KMS-11 (cell line): ENCODE measurements at regions not wholly inside any gene's neighbourhood (a gene's known extent, or its start where the extent isn't known, plus 50 kb on each side); places are given as distances from the start of the nearest gene placed in this dataset.
"Not testable (repeated sequence)": the region's sequence is repeated elsewhere in the genome, so short reads cannot be mapped to it uniquely, and the experiment has no call there.

Source experiments
- H2AFZ ChIP-seq: fragments of 200-600 bp; sonication (generic); 2 replicates; pipeline ENCODE4 v1.6.1; 2016; ENCODE audit warnings: antibody characterized with exemption, mixed run types, low read depth
- H3K27ac ChIP-seq: fragments of 200-600 bp; sonication (generic); 2 replicates; pipeline ENCODE4 v1.6.1; 2016; ENCODE audit warnings: mild to moderate bottlenecking, mixed run types
- H3K27me3 ChIP-seq: fragments of 200-600 bp; sonication (generic); 2 replicates; pipeline ENCODE4 v1.6.1; 2017; ENCODE audit warnings: mild to moderate bottlenecking, low read depth, mixed run types, moderate library complexity; ENCODE audit not compliant: insufficient read depth
- H3K36me3 ChIP-seq: fragments of 200-600 bp; sonication (generic); 2 replicates; pipeline ENCODE4 v1.6.1; 2017; ENCODE audit warnings: mild to moderate bottlenecking, mixed run types; ENCODE audit not compliant: insufficient read depth
- H3K4me1 ChIP-seq: fragments of 200-600 bp; sonication (generic); 2 replicates; pipeline ENCODE4 v1.6.1; 2016; ENCODE audit warnings: mild to moderate bottlenecking, low read depth, mixed run types; ENCODE audit not compliant: poor library complexity, severe bottlenecking
- H3K4me2 ChIP-seq: fragments of 200-600 bp; sonication (generic); 2 replicates; pipeline ENCODE4 v1.7.0; 2016; ENCODE audit warnings: mild to moderate bottlenecking, mixed run types
- H3K4me3 ChIP-seq: fragments of 200-600 bp; sonication (generic); IDR thresholded peaks from 2 replicates; pipeline ENCODE4 v1.6.1; 2017; ENCODE audit warnings: low read depth, low read length, mixed read lengths; ENCODE audit not compliant: insufficient read depth
- H3K79me2 ChIP-seq: fragments of 200-600 bp; sonication (generic); 2 replicates; pipeline ENCODE4 v1.6.1; 2016; ENCODE audit warnings: low read depth, mixed run types; ENCODE audit not compliant: insufficient read depth
- H3K9ac ChIP-seq: fragments of 200-600 bp; sonication (generic); 2 replicates; pipeline ENCODE4 v1.6.1; 2016; ENCODE audit warnings: mild to moderate bottlenecking, mixed run types
- H4K20me1 ChIP-seq: fragments of 200-600 bp; sonication (generic); 2 replicates; pipeline ENCODE4 v1.6.1; 2016; ENCODE audit warnings: mild to moderate bottlenecking, mixed run types; ENCODE audit not compliant: insufficient read depth
- TF ChIP-seq, protein P1 (sequence below): fragments of 200-600 bp; sonication (generic); conservative IDR thresholded peaks from 2 replicates; pipeline ENCODE4 v1.6.1; 2017; ENCODE audit warnings: low read depth, mild to moderate bottlenecking, antibody characterized with exemption, low read length, moderate library complexity, mixed read lengths

DNA sequence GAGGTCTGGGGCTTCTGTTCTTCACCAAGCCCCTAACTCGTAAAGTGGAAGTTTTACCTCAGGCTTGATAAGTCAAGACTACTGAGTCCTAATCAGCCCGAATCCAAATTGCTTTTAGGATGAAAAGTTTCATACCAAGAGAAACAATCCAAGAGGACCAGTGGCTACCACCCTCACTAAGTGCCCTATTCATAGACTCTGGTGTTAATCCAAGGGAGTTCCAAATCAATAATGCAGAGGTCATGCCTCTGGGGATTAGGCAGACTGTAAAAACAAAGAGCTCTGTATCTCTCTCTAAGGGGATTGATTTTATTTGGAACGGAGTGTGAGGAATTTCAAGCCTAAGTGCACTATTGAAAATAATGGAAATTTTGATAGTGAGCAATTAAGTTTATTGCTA, 76.3 kb upstream of the LMNTD1 start:
- H3K36me3 ChIP-seq = no peaks in the 10 kb centered on the region
- H2AFZ ChIP-seq = no peak overlapping the region
- no peaks in the 10 kb centered on the region for H3K4me1 ChIP-seq

GRCh38 chr12:25630735-25631515, 77.8 kb upstream of the LMNTD1 start:
- H3K4me1 ChIP-seq, H3K27ac ChIP-seq, H3K27me3 ChIP-seq, H3K36me3 ChIP-seq, H4K20me1 ChIP-seq, H2AFZ ChIP-seq, H3K79me2 ChIP-seq, H3K4me2 ChIP-seq, H3K9ac ChIP-seq, H3K4me3 ChIP-seq: not testable (repeated sequence)

More for the DNA sequence above, 76.3 kb upstream of the LMNTD1 start:
- Histone ChIP-seq H3K27ac (no peak overlapping the region), H3K4me3 (no peak overlapping the region), H3K79me2 (no peaks in the 10 kb centered on the region), H3K27me3 (no peaks in the 10 kb centered on the region), H3K4me2 (no peak overlapping the region), H3K9ac (no peak overlapping the region), H4K20me1 (no peaks in the 10 kb centered on the region)
- TF ChIP-seq, protein P1, sequence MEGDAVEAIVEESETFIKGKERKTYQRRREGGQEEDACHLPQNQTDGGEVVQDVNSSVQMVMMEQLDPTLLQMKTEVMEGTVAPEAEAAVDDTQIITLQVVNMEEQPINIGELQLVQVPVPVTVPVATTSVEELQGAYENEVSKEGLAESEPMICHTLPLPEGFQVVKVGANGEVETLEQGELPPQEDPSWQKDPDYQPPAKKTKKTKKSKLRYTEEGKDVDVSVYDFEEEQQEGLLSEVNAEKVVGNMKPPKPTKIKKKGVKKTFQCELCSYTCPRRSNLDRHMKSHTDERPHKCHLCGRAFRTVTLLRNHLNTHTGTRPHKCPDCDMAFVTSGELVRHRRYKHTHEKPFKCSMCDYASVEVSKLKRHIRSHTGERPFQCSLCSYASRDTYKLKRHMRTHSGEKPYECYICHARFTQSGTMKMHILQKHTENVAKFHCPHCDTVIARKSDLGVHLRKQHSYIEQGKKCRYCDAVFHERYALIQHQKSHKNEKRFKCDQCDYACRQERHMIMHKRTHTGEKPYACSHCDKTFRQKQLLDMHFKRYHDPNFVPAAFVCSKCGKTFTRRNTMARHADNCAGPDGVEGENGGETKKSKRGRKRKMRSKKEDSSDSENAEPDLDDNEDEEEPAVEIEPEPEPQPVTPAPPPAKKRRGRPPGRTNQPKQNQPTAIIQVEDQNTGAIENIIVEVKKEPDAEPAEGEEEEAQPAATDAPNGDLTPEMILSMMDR = no peak

DNA sequence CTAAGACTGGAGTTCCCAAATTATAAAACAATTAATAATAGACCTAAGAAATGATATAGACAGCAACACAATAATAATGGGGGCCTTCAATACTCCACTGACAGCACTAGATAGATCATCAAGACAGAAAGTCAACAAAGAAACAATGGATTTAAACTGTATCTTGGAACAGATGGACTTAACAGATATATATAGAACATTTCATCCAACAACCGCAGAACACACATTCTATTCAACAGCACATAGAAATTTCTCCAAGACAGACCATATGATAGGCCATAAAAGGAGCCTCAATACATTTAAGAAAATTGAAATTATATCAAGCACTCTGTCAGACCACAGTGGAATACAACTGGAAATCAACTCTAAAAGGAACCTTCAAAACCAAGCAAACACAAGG, 80.1 kb upstream of the LMNTD1 start:
- not testable (repeated sequence) for H3K4me3 ChIP-seq, H3K27me3 ChIP-seq

DNA sequence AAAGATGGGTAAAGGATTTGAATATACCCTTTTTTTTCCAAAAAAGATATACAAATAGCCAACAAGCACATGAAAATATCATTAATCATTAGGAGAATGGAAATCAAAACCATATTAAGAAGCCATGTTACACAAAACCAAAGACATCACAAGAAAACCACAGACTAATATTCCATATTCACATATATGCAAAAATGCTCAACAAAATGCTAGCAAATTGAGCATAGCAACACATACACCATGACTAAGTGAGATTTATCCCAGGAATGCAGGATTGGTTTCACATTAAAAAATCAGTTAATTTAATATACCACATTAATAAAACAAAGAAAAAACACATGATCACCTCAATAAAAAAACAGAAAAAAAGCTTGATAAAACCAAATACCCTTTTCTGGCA, 84.7 kb upstream of the LMNTD1 start:
- Histone ChIP-seq H3K4me1 (no peaks in the 10 kb centered on the region), H3K27ac (no peak overlapping the region), H3K4me2 (no peak overlapping the region), H3K79me2 (no peaks in the 10 kb centered on the region), H3K9ac (no peak overlapping the region), H3K27me3 (no peaks in the 10 kb centered on the region), H2AFZ (no peak overlapping the region), H3K4me3 (no peak overlapping the region), H3K36me3 (no peaks in the 10 kb centered on the region), H4K20me1 (no peaks in the 10 kb centered on the region)
- TF ChIP-seq, protein P1 = no peak

More for the DNA sequence above, 80.1 kb upstream of the LMNTD1 start:
- not testable (repeated sequence) for H4K20me1 ChIP-seq, H3K27ac ChIP-seq, H3K36me3 ChIP-seq, H3K79me2 ChIP-seq, H2AFZ ChIP-seq, H3K4me1 ChIP-seq, H3K9ac ChIP-seq, H3K4me2 ChIP-seq

GRCh38 chr12:25639406-25639805, 86.3 kb upstream of the LMNTD1 start:
- H3K4me2 ChIP-seq = no peak overlapping the region
- no peak overlapping the region for H2AFZ ChIP-seq
- H3K4me3 ChIP-seq = no peak overlapping the region
- no peaks in the 10 kb centered on the region for H4K20me1 ChIP-seq
- H3K4me1 ChIP-seq = no peaks in the 10 kb centered on the region
- TF ChIP-seq, protein P1 = no peak
- no peaks in the 10 kb centered on the region for H3K79me2 ChIP-seq
- H3K27ac ChIP-seq = no peak overlapping the region
- no peaks in the 10 kb centered on the region for H3K36me3 ChIP-seq
- no peak overlapping the region for H3K9ac ChIP-seq
- no peaks in the 10 kb centered on the region for H3K27me3 ChIP-seq
